Activated T-helper 17 cell treated with anti-CD3 and anti-CD28 coated beads, Interleukin-2, amount 50 U/mL, for 72 hours (primary cell): ENCODE measurements at regions not wholly inside any gene's neighbourhood (a gene's known extent, or its start where the extent isn't known, plus 50 kb on each side); places are given as distances from the start of the nearest gene placed in this dataset.

Source experiments
- ATAC-seq: fragments of 150-1000 bp; cut with Tn5 transposase; replicated peaks from 2 replicates; pipeline ENCODE4 v1.10.0; 2021; ENCODE audit warnings: mild to moderate bottlenecking, moderate library complexity
- H3K27ac Mint-ChIP-seq: one replicate; pipeline ENCODE4 v1.8.0; 2022; ENCODE audit warnings: mixed read lengths
- H3K27me3 Mint-ChIP-seq: one replicate; pipeline ENCODE4 v1.8.0; 2022; ENCODE audit warnings: mixed read lengths
- H3K36me3 Mint-ChIP-seq: one replicate; pipeline ENCODE4 v1.8.0; 2022; ENCODE audit warnings: low read depth, mild to moderate bottlenecking, mixed read lengths
- H3K4me1 Mint-ChIP-seq: one replicate; pipeline ENCODE4 v1.8.0; 2022; ENCODE audit warnings: mixed read lengths
- H3K4me3 Mint-ChIP-seq: one replicate; pipeline ENCODE4 v1.8.0; 2022; ENCODE audit warnings: mild to moderate bottlenecking, mixed read lengths
- H3K9me3 Mint-ChIP-seq: one replicate; pipeline ENCODE4 v1.8.0; 2022; ENCODE audit warnings: mixed read lengths

- Mint-ChIP-seq H3K27me3 (no peaks in the 10 kb centered on the region), H3K27ac (no peak overlapping the region), H3K9me3 (no peaks in the 10 kb centered on the region), H3K36me3 (no peaks in the 10 kb centered on the region), H3K4me1 (no peaks in the 10 kb centered on the region), H3K4me3 (no peak overlapping the region)
- no peak for ATAC-seq
Measured at GRCh38 chr12:13769273-13769672, 212.1 kb downstream of the GRIN2B start.

DNA sequence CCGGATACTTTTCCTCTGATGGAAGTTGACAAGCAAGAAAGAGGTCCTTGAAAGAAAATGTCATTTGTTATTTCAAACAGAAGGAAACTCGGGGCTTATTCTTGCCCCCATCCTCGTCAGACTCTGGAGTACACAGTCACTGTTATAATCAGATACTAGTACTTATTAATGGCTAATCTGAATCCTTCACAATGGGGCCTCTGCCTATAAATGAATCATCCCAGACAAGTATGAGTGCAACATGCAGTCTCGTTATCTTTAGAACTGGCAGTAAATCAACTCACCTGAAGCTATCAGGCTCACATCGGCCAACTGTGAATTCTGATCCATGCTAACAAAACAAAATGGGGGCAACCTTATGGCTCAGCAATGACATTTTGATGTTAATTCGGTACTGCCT, 216.7 kb downstream of the GRIN2B start:
- peaks cover 4% of the 10 kb centered on the region for H3K27me3 Mint-ChIP-seq
- no peak overlapping the region for H3K27ac Mint-ChIP-seq
- H3K36me3 Mint-ChIP-seq = no peaks in the 10 kb centered on the region
- ATAC-seq = no peak
- no peak overlapping the region for H3K4me3 Mint-ChIP-seq
- H3K4me1 Mint-ChIP-seq = no peaks in the 10 kb centered on the region
- no peaks in the 10 kb centered on the region for H3K9me3 Mint-ChIP-seq

- Mint-ChIP-seq H3K9me3 (no peaks in the 10 kb centered on the region), H3K27ac (no peak overlapping the region), H3K4me3 (no peak overlapping the region), H3K36me3 (no peaks in the 10 kb centered on the region), H3K27me3 (peaks cover 31% of the 10 kb centered on the region), H3K4me1 (no peaks in the 10 kb centered on the region)
- ATAC-seq = no peak
Measured at GRCh38 chr12:13749389-13749788, 232.0 kb downstream of the GRIN2B start.

- H3K27ac Mint-ChIP-seq = no peak overlapping the region
- H3K9me3 Mint-ChIP-seq = no peaks in the 10 kb centered on the region
- H3K4me3 Mint-ChIP-seq = no peak overlapping the region
- H3K4me1 Mint-ChIP-seq = no peaks in the 10 kb centered on the region
- H3K36me3 Mint-ChIP-seq = no peaks in the 10 kb centered on the region
- no peak for ATAC-seq
- H3K27me3 Mint-ChIP-seq = peaks cover 38% of the 10 kb centered on the region
Measured at GRCh38 chr12:13745111-13745860, 236.1 kb downstream of the GRIN2B start.

DNA sequence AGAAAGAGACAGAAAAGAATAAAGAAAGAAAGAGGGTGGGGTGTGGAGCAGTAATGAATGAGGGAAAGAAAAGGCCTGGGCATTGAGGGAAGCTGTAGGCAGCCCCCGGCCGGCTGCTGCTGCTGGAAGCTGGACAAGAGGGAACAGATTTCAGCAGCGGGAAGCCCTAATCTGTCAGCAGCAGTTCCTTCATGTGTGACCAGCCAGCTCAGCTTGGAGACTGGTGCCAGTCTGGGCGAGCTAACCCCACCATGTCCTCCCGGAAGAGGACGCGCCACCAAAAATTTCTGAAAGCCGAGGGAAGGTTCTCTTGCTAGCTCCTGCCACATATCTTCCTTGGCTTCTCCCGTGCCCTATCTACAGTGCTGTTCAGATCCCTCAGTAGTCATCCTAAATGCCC, 236.8 kb downstream of the GRIN2B start:
- no peak for ATAC-seq
- Mint-ChIP-seq H3K36me3 (no peaks in the 10 kb centered on the region), H3K27me3 (peaks cover 35% of the 10 kb centered on the region), H3K9me3 (no peaks in the 10 kb centered on the region), H3K27ac (no peak overlapping the region), H3K4me1 (no peaks in the 10 kb centered on the region), H3K4me3 (no peak overlapping the region)

- no peak overlapping the region for H3K27ac Mint-ChIP-seq
- H3K9me3 Mint-ChIP-seq = no peaks in the 10 kb centered on the region
- ATAC-seq = no peak
- no peak overlapping the region for H3K4me3 Mint-ChIP-seq
- peaks cover 26% of the 10 kb centered on the region for H3K27me3 Mint-ChIP-seq
- no peaks in the 10 kb centered on the region for H3K4me1 Mint-ChIP-seq
- no peaks in the 10 kb centered on the region for H3K36me3 Mint-ChIP-seq
Measured at GRCh38 chr12:13740149-13740545, 241.3 kb downstream of the GRIN2B start.

- no peaks in the 10 kb centered on the region for H3K4me1 Mint-ChIP-seq
- no peak overlapping the region for H3K27ac Mint-ChIP-seq
- H3K27me3 Mint-ChIP-seq = peaks cover 14% of the 10 kb centered on the region
- H3K36me3 Mint-ChIP-seq = no peaks in the 10 kb centered on the region
- H3K9me3 Mint-ChIP-seq = no peaks in the 10 kb centered on the region
- no peak overlapping the region for H3K4me3 Mint-ChIP-seq
- ATAC-seq = no peak
Measured at GRCh38 chr12:13735734-13736133, 245.7 kb downstream of the GRIN2B start.

- Mint-ChIP-seq H3K4me1 (no peaks in the 10 kb centered on the region), H3K4me3 (no peak overlapping the region), H3K9me3 (no peaks in the 10 kb centered on the region), H3K36me3 (no peaks in the 10 kb centered on the region), H3K27ac (no peak overlapping the region), H3K27me3 (peaks cover 11% of the 10 kb centered on the region)
- no peak for ATAC-seq
Measured at GRCh38 chr12:13734584-13735152, 246.7 kb downstream of the GRIN2B start.

DNA sequence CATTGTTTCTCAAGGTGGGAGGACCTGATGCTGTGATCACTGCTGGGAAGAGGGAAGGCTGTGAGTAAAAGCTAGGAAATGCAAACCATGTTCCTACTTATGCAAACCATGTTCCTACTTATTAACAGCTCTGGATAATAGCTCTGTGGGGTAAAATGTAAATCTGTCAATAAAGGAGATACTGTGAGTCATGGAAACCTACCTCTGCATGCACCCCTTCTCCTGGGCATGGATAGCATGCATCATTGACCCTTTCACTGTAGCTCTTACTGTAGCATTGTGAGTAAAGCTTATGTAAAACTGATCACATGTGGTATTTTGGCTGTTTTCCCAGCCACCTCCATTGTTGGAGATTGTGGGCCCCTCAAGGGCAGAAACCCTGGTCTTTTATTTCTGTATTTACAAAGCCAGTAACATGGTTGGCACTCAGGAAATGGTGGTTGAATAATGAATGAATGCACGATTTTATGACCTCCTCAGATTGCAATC, 253.7 kb downstream of the GRIN2B start:
- Mint-ChIP-seq H3K4me1 (no peaks in the 10 kb centered on the region), H3K9me3 (no peaks in the 10 kb centered on the region), H3K4me3 (no peak overlapping the region), H3K36me3 (no peaks in the 10 kb centered on the region), H3K27me3 (peaks cover 23% of the 10 kb centered on the region), H3K27ac (no peak overlapping the region)
- ATAC-seq = no peak

DNA sequence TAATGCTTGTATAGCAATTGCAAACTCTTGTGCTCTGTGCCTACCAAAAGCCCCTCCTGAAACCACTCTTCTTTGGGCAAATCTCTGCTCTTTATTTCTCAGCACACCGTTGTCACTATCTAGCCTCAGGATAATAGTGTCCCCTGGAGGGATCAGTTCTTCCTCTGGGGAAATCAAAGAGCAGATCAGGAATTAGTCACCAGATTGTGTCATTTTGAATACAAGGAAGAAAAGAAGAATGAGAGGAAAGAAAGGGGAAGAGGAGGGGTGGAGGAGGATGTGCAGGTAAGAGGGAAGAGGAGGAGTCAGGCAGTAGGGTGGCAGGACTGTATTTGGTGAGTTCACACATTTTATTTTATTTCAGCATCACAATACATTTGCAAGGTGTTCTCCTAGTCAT, 256.4 kb downstream of the GRIN2B start:
- H3K27ac Mint-ChIP-seq = no peak overlapping the region
- H3K4me1 Mint-ChIP-seq = no peaks in the 10 kb centered on the region
- ATAC-seq = no peak
- H3K27me3 Mint-ChIP-seq = peaks cover 18% of the 10 kb centered on the region
- H3K4me3 Mint-ChIP-seq = no peak overlapping the region
- no peaks in the 10 kb centered on the region for H3K36me3 Mint-ChIP-seq
- H3K9me3 Mint-ChIP-seq = peaks cover 4% of the 10 kb centered on the region

- Mint-ChIP-seq H3K9me3 (peaks cover 4% of the 10 kb centered on the region), H3K36me3 (no peaks in the 10 kb centered on the region), H3K27me3 (peaks cover 14% of the 10 kb centered on the region), H3K27ac (no peak overlapping the region), H3K4me3 (no peak overlapping the region), H3K4me1 (no peaks in the 10 kb centered on the region)
- ATAC-seq = no peak
Measured at GRCh38 chr12:13724136-13724535, 257.3 kb downstream of the GRIN2B start.

DNA sequence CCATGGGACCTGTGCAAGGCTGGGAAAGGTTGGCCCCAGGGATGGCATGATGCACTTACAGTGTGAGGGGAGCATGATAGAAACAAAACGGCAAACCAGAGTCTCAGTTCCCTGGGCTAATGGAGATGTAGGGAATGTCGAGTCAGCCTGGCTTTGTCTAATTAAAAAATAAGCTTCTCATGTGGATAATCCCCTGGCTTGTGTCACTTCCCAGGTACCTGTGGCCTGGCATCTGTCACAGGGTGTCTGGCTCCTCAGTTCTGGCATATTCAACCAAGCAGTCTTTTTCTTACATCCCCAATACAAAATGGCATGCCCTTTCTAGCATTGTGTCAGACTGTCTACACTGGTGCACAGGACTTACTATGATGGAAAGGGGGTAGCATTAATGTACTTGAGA, 261.4 kb downstream of the GRIN2B start:
- Mint-ChIP-seq H3K27me3 (peaks cover 13% of the 10 kb centered on the region), H3K9me3 (peaks cover 4% of the 10 kb centered on the region), H3K4me3 (no peak overlapping the region), H3K4me1 (no peaks in the 10 kb centered on the region), H3K27ac (no peak overlapping the region), H3K36me3 (no peaks in the 10 kb centered on the region)
- no peak for ATAC-seq

DNA sequence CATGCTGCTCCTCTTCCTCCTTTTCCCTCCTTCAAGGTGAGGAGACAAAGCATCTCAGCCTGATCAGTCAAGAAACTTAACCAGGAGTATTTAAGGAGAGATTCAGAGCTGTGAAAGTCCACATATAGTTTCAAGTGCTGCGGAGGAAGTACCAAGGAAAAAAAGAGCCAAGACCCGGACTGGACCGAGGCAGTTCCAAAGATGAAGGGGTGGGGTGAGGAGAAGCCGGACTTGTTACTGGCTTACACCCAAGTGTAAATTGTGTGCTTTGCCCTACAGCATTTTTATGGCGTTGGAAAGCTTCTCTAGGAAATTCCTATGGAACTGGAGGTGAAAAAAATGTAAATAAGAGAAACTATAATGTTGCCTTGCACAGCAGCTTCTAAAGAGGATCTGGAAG, 263.1 kb downstream of the GRIN2B start:
- H3K9me3 Mint-ChIP-seq = peaks cover 4% of the 10 kb centered on the region
- no peak overlapping the region for H3K4me3 Mint-ChIP-seq
- no peak for ATAC-seq
- no peak overlapping the region for H3K27ac Mint-ChIP-seq
- no peaks in the 10 kb centered on the region for H3K4me1 Mint-ChIP-seq
- peaks cover 10% of the 10 kb centered on the region for H3K27me3 Mint-ChIP-seq
- H3K36me3 Mint-ChIP-seq = no peaks in the 10 kb centered on the region

- Mint-ChIP-seq H3K27me3 (peaks cover 10% of the 10 kb centered on the region), H3K36me3 (no peaks in the 10 kb centered on the region), H3K4me3 (no peak overlapping the region), H3K9me3 (peaks cover 4% of the 10 kb centered on the region), H3K27ac (no peak overlapping the region), H3K4me1 (no peaks in the 10 kb centered on the region)
- ATAC-seq = no peak
Measured at GRCh38 chr12:13716119-13716518, 265.3 kb downstream of the GRIN2B start.

- no peaks in the 10 kb centered on the region for H3K9me3 Mint-ChIP-seq
- peaks cover 7% of the 10 kb centered on the region for H3K27me3 Mint-ChIP-seq
- H3K27ac Mint-ChIP-seq = no peak overlapping the region
- no peak for ATAC-seq
- no peaks in the 10 kb centered on the region for H3K36me3 Mint-ChIP-seq
- no peak overlapping the region for H3K4me3 Mint-ChIP-seq
- no peaks in the 10 kb centered on the region for H3K4me1 Mint-ChIP-seq
Measured at GRCh38 chr12:13713556-13714410, 267.6 kb downstream of the GRIN2B start.
